Muscle layer of duodenum (tissue), 2 donors: ENCODE measurements at regions not wholly inside any gene's neighbourhood (a gene's known extent, or its start where the extent isn't known, plus 50 kb on each side); places are given as distances from the start of the nearest gene placed in this dataset.
A peak's percentile ranks its signal among the peaks of the same experiment; 100 is the strongest.

ENCODE experiments used
- H3K27ac ChIP-seq: one replicate; pipeline ENCODE4 v1.7.0; 2013; ENCODE audit warnings: mild to moderate bottlenecking, low read length
- H3K27me3 ChIP-seq: one replicate; pipeline ENCODE4 v1.7.0; 2013; ENCODE audit warnings: low read depth, mild to moderate bottlenecking, control low read depth, low read length
- H3K36me3 ChIP-seq, 2 donors: one replicate each; pipeline ENCODE4 v1.7.0; 2013; ENCODE audit warnings: low read length in 2 of 2, control low read depth in 1 of 2, mild to moderate bottlenecking in 1 of 2; ENCODE audit not compliant: insufficient read depth in 2 of 2, control insufficient read depth in 1 of 2
- H3K4me1 ChIP-seq, 2 donors: one replicate each; pipeline ENCODE4 v1.7.0; 2013; ENCODE audit warnings: low read length in 2 of 2, mild to moderate bottlenecking in 2 of 2, control low read depth in 1 of 2, moderate library complexity in 1 of 2; ENCODE audit not compliant: insufficient read depth in 2 of 2, control insufficient read depth in 1 of 2
- H3K4me3 ChIP-seq, 2 donors: one replicate each; pipeline ENCODE4 v1.7.0; 2013; ENCODE audit warnings: low read length in 2 of 2, low read depth in 1 of 2, mild to moderate bottlenecking in 1 of 2
- H3K9me3 ChIP-seq, 2 donors: one replicate each; pipeline ENCODE4 v1.7.0; 2013; ENCODE audit warnings: low read length in 2 of 2, control low read depth in 1 of 2, mild to moderate bottlenecking in 1 of 2; ENCODE audit not compliant: control insufficient read depth in 1 of 2
- donor health status: healthy.

DNA sequence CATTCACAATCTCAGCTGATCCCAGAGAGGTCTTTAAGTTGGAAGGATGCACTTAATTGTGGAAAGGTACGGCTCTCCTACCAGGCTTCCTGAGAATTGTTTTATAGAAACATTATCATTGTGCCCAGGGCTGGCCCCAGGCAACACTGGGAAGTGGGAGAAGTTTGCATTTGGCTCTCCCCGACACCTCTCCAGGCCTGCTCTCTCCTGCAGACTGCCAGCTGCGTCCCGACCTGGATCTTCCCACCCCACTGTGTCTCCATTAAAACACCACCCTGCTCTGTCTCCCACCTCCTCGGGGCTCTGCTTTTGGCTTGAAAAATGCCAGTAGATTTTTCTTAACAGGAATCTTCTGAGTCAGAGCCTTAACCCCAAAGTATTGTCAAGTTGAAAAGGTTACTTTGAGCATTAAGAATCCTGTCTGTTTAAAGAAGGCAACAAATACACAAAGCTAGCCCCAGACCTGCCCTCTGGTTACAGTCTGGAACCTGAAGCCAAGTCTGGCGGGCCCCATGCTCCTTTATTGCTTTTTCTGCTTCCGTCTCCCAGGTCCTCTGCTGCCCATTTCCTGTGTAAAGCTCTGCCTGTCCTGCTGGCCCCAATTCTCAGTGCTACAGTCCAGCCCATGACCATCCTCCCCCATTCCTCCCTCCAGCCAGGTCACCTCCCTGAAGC lies 530.2 kb downstream of the SOX6 start:
- H3K4me1 ChIP-seq: peaks cover 0 to 5% of the 10 kb centered on the region in 2 donors
- no peak overlapping the region for H3K27ac ChIP-seq
- H3K4me3 ChIP-seq: no peak overlapping the region
- H3K9me3 ChIP-seq: no peaks in the 10 kb centered on the region
- H3K27me3 ChIP-seq: no peaks in the 10 kb centered on the region
- no peaks in the 10 kb centered on the region for H3K36me3 ChIP-seq

DNA sequence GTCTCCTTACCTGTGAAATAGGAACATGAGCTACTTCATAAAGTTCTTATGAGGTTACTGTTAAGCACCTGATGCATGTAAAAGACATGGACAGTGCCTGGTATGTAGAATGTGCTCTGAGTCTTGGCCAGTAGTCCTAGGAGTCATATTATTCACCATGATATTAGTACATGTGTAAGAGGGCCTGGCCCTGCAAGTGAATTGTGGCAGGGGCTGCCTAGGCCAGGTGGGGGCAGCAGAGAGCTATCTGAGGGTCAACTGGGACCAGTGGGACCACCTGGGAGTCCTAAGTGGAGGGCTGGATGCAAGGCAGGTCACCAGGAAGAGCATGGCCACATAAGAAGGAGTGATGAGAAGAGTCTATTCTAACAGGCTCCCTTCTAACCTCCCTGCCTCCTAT lies 529.5 kb downstream of the SOX6 start:
- peaks cover 0 to 5% of the 10 kb centered on the region in 2 donors for H3K4me1 ChIP-seq
- no peak overlapping the region for H3K4me3 ChIP-seq
- H3K9me3 ChIP-seq: no peaks in the 10 kb centered on the region
- H3K27ac ChIP-seq: no peak overlapping the region
- no peaks in the 10 kb centered on the region for H3K27me3 ChIP-seq
- H3K36me3 ChIP-seq: no peaks in the 10 kb centered on the region

DNA sequence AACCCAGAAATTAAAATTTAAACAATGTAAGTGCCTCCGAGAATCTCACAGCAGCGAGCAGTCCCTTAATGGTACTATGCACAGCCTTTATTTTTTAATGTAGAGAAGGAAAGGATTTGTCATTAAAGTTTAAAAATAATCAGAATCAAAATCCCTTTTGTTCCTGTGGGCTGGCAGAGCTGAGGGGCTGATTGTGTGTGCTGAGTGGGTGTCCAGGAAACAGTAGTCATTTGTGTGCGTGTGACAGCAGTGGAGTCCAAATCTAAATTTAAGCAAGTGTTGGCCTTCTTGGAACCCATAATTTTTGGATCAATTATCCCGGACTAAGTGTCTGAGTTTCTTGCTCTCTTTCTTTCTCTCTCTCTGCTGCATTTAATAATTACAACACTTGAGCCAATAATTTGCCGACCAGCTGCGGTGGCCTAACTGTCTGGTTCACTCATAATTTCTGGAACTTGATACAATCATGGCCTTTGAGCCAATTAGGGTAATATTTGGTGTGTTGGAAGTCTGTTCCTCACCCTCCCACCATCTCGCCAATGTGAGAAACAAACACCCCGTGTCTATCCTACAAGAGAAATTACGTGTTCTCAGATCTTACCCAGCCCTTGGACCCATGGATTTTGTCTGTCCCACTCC lies 528.0 kb downstream of the SOX6 start:
- Histone ChIP-seq H3K27me3 (no peaks in the 10 kb centered on the region), H3K27ac (no peak overlapping the region), H3K4me1 (peaks cover 0 to 5% of the 10 kb centered on the region in 2 donors), H3K4me3 (no peak overlapping the region), H3K36me3 (no peaks in the 10 kb centered on the region), H3K9me3 (no peaks in the 10 kb centered on the region)

DNA sequence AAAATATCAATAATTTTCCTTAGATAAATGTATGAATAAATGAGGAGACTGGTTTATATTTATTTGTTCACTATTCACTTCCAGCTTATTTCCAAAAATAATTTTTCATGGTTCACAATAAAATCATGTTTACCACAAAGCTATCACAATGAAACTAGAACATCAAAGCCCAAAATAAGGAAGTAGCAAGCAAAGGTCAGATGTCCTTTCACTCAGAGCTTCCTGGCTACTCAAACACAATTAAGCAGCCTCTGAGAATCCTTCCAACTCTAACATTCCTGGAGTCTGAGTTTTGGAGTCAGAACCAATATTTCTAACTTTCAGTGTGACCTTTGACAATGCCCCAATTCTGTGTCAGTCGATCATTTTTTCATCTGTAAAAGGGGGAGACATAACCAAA lies 527.0 kb downstream of the SOX6 start:
- H3K4me3 ChIP-seq: no peak overlapping the region
- H3K36me3 ChIP-seq: no peaks in the 10 kb centered on the region
- H3K9me3 ChIP-seq: no peaks in the 10 kb centered on the region
- peaks cover 0 to 5% of the 10 kb centered on the region in 2 donors for H3K4me1 ChIP-seq
- no peaks in the 10 kb centered on the region for H3K27me3 ChIP-seq
- H3K27ac ChIP-seq: no peak overlapping the region

DNA sequence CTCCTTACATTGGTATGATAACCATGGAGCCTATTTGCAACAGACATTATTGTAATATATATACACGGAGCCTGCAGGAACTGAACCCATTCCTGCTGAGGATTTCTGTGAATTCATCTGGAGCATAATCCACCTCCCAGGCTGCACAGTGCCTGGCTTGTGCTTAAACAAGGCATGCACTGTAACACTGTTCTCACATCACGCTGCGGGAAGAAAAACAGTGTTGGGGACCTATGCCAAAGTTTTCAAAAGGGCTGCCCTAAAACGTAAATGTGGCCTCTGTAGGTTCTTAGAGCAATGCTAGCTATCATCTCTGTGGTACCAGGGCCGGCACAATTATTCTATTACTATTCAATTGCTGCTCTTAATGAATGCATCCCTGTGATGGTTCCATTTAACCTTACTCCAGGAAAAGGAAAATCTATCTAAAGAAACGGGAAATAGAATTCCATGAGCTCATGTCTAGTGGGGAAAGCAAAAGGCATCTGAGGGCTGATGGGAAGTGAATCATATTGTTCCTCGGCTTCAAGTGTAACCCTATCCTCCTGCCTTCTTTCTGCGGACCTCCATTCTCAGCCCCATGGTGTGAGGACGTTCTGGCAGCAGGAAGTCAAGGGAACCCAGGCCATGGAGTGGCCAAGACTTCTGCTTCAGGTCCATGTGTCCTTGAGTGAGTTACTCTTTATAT lies 525.5 kb downstream of the SOX6 start:
- peaks cover 0 to 5% of the 10 kb centered on the region in 2 donors for H3K4me1 ChIP-seq

DNA sequence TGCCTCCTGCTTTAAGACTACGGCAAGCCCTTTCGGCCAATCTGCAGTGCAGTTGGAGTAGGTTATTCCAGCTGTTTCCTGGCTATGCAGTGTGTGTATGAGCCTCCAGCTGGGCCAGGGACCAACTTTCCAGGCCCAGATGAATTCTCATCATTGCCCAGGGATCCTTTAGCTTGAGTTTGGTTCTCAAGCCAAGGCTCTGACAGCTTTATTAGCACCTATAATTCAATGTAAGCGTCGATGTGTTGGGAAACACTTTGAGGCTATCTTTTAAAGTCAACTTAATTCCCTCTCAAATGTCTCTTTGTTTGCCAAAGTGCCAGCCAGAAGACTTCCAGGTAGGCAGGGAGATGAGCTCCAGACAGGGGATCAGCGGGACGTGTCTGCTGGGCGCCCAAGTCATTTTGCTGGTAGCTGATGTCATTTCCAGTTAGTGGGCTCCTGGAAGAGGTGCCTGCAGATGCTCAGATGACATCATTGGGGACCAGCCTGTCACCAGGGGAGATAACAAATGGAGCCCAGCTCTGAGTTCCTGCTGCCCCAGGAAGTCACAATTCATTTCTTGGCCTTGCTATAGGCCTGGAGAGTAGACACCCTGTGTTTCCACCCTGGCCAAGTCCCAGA lies 520.4 kb downstream of the SOX6 start:
- no peak overlapping the region for H3K27ac ChIP-seq
- H3K9me3 ChIP-seq: no peaks in the 10 kb centered on the region
- no peaks in the 10 kb centered on the region for H3K36me3 ChIP-seq
- H3K4me3 ChIP-seq: no peak overlapping the region
- H3K27me3 ChIP-seq: no peaks in the 10 kb centered on the region
- no peaks in the 10 kb centered on the region for H3K4me1 ChIP-seq

More for the DNA sequence above, 525.5 kb downstream of the SOX6 start:
- H3K36me3 ChIP-seq: no peaks in the 10 kb centered on the region
- no peak overlapping the region for H3K4me3 ChIP-seq
- H3K27me3 ChIP-seq: no peaks in the 10 kb centered on the region
- no peaks in the 10 kb centered on the region for H3K9me3 ChIP-seq
- H3K27ac ChIP-seq: no peak overlapping the region

DNA sequence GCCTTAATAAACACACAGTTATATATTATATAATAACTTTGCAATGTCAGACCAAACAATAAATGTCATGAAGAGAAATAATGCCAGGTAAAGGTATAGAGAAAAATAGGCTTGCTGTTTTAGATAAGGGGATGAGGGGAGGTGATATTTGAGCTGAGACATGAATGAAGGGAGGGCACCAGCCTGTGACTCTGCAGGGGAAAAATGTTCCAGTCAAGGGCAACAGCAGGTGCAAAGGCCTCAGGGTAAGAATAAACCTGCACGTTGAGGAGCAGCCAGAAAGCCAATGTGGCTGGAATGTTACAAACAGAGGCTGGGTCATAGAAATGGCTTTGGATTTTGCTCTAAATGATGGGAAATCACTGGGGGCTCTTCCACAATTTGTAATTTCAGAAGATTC lies 519.6 kb downstream of the SOX6 start:
- no peaks in the 10 kb centered on the region for H3K27me3 ChIP-seq
- no peak overlapping the region for H3K4me3 ChIP-seq
- H3K36me3 ChIP-seq: no peaks in the 10 kb centered on the region
- H3K27ac ChIP-seq: no peak overlapping the region
- H3K4me1 ChIP-seq: peaks cover 0 to 4% of the 10 kb centered on the region in 2 donors
- no peaks in the 10 kb centered on the region for H3K9me3 ChIP-seq

DNA sequence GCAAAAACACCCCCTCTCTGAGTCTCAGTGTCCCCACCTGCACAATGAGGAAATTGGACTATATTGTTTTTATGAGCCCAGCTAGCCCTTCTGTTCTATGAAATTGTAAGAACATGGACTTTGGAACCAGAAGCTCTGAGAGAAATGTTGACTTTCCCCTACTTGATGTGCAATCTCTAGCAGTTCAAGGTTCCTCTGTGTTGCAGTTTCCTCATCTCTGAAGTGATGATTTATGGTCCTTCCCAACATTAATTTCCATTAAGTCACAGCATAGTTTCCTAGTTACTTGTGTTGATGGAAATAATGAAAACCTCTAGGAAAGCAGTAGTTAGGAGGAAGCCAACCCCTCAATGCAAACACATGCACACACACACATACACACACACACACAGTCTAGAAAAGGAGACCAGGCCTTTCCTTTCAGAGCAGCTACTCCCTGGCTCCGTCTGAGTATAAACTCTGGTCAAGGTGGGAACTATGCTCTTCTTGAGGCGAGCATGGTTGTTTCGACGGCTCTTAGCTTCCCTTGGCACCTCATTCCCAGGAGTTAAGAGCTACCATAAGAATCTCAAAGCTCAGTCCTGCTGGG lies 518.4 kb downstream of the SOX6 start:
- Histone ChIP-seq H3K9me3 (no peaks in the 10 kb centered on the region), H3K36me3 (no peaks in the 10 kb centered on the region), H3K27ac (peak overlapping the region; percentile 76), H3K27me3 (no peaks in the 10 kb centered on the region), H3K4me1 (peaks cover 0 to 6% of the 10 kb centered on the region in 2 donors), H3K4me3 (no peak overlapping the region)

DNA sequence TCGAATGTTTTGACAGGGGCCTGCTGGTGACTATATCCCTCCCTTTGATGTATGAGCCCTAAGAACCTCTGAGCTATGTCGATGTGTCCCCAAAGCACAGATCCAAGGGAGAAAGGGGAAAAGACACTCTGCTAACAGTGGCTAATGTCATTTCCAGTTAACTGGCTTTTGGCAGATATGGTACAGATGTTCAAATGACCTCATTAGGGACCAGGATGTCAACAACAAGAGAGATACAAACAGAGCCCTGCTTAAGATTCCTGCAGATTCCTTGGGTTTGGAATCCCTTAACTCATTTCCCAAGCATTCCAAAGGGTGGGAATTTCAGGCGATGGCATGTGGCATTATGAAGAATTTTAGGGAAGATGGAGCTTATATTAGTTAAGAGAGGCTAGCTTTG lies 517.3 kb downstream of the SOX6 start:
- peaks cover 0 to 11% of the 10 kb centered on the region in 2 donors for H3K4me1 ChIP-seq
- H3K27ac ChIP-seq: no peak overlapping the region
- no peaks in the 10 kb centered on the region for H3K36me3 ChIP-seq
- no peaks in the 10 kb centered on the region for H3K27me3 ChIP-seq
- H3K9me3 ChIP-seq: no peaks in the 10 kb centered on the region
- no peak overlapping the region for H3K4me3 ChIP-seq

DNA sequence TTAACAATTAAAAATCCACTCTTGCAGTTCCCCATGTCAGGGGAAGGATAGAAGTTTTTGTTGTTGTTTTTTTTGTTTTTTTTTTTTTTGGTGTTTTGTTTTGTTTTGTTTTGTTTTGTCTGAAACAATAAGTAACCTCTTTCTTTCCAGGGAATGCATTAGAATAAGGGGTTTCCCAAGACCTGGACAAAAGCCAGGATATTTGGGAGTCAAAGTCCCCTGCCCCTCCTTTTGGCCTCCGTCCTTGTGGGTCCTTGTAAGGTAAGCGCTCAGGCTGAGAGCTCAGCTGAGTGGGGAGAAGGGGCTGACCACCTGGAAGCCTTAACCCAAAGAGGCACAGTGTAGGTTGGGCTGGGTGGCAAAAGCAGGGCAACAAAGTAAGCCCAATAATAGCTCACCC lies 515.4 kb downstream of the SOX6 start:
- Histone ChIP-seq H3K36me3 (no peaks in the 10 kb centered on the region), H3K27ac (no peak overlapping the region), H3K4me1 (peaks cover 0 to 11% of the 10 kb centered on the region in 2 donors), H3K4me3 (no peak overlapping the region), H3K27me3 (no peaks in the 10 kb centered on the region), H3K9me3 (no peaks in the 10 kb centered on the region)
